ENCODE measurements at regions not wholly inside any gene's neighbourhood (a gene's known extent, or its start where the extent isn't known, plus 50 kb on each side); places are given as distances from the start of the nearest gene placed in this dataset.

DNA sequence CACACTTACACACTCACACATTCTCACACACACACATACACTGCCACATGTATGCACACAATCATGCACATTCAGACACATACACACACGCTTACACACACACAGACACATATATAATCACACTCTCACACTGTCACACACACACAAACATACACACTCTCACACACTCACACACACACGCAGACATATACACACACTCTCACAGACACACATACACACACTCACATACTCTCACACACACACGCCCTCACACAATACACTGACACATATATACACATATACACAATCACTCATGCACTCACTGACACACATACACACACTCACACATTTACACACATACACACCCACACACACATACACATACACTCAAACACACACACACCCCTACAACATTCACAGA, 435.3 kb upstream of the FRG1 start:
- TF ChIP-seq, protein P1, sequence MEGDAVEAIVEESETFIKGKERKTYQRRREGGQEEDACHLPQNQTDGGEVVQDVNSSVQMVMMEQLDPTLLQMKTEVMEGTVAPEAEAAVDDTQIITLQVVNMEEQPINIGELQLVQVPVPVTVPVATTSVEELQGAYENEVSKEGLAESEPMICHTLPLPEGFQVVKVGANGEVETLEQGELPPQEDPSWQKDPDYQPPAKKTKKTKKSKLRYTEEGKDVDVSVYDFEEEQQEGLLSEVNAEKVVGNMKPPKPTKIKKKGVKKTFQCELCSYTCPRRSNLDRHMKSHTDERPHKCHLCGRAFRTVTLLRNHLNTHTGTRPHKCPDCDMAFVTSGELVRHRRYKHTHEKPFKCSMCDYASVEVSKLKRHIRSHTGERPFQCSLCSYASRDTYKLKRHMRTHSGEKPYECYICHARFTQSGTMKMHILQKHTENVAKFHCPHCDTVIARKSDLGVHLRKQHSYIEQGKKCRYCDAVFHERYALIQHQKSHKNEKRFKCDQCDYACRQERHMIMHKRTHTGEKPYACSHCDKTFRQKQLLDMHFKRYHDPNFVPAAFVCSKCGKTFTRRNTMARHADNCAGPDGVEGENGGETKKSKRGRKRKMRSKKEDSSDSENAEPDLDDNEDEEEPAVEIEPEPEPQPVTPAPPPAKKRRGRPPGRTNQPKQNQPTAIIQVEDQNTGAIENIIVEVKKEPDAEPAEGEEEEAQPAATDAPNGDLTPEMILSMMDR (IDR thresholded peaks at IDR 0.05), result no peak
- no peak for TF ChIP-seq EP300 (IDR thresholded peaks at IDR 0.05)
